Peyer's patch (tissue), 4 donors: ENCODE measurements at regions not wholly inside any gene's neighbourhood (a gene's known extent, or its start where the extent isn't known, plus 50 kb on each side); places are given as distances from the start of the nearest gene placed in this dataset.

Experiments used
- POLR2A ChIP-seq, 2 donors: fragments of 450-650 bp; IDR thresholded peaks; one replicate each; pipeline ENCODE4 v1.5.1; 2017; ENCODE audit warnings: antibody characterized with exemption in 2 of 2, mild to moderate bottlenecking in 2 of 2, moderate library complexity in 2 of 2
- TF ChIP-seq, protein P1 (sequence below), 6 experiments: fragments of 450-650 bp in 4 of 6; fragments of 200-600 bp in 2 of 6; sonication (generic) in 1 of 6; IDR thresholded peaks; one replicate each; pipeline ENCODE4 v1.5.1; 2017 to 2019; ENCODE audit warnings: antibody characterized with exemption in 6 of 6, mild to moderate bottlenecking in 3 of 6, moderate library complexity in 1 of 6

DNA sequence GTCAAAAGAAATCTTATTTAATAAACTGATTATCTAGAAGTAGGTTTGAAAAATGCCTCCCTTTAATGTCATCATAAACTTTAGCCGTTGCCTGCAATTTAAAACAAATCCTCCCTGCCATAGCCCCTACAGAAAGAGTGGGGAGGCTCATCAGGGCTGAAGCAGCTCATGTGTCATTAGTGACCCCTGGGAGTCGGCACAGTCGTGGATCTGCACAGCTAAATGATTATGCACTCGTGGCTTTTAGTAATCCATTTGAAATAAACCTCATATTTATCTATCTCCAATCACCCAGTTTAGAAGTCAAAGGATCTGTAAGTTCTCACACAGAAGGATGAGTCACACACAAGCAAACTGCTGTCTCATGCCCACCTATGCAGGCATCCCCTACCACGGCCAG is 277.3 kb downstream of the SS18 start:
- TF ChIP-seq POLR2A (IDR thresholded peaks at IDR 0.05): no peak
- TF ChIP-seq, protein P1, sequence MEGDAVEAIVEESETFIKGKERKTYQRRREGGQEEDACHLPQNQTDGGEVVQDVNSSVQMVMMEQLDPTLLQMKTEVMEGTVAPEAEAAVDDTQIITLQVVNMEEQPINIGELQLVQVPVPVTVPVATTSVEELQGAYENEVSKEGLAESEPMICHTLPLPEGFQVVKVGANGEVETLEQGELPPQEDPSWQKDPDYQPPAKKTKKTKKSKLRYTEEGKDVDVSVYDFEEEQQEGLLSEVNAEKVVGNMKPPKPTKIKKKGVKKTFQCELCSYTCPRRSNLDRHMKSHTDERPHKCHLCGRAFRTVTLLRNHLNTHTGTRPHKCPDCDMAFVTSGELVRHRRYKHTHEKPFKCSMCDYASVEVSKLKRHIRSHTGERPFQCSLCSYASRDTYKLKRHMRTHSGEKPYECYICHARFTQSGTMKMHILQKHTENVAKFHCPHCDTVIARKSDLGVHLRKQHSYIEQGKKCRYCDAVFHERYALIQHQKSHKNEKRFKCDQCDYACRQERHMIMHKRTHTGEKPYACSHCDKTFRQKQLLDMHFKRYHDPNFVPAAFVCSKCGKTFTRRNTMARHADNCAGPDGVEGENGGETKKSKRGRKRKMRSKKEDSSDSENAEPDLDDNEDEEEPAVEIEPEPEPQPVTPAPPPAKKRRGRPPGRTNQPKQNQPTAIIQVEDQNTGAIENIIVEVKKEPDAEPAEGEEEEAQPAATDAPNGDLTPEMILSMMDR (IDR thresholded peaks at IDR 0.05): no peak
